WTC11 (cell line): ENCODE measurements at regions not wholly inside any gene's neighbourhood (a gene's known extent, or its start where the extent isn't known, plus 50 kb on each side); places are given as distances from the start of the nearest gene placed in this dataset.

Experiments used
- ATAC-seq: fragments of 200-7000 bp; cut with Tn5 transposase; 2 replicates; pipeline ENCODE4 v1.10.0; 2021; ENCODE audit warnings: mild to moderate bottlenecking, moderate library complexity
- CTCF ChIA-PET: fragments of 300-600 bp; sonication (Branson Sonifier 250); formaldehyde crosslinking; loops from one replicate; lab custom pipeline; 2021; ENCODE audit warnings: antibody characterized with exemption; lab: Charles Lee
- POLR2A ChIA-PET: fragments of 350-600 bp; sonication (Branson Sonifier 250); formaldehyde crosslinking; loops from one replicate; lab custom pipeline; 2021; ENCODE audit warnings: antibody characterized with exemption; lab: Charles Lee
- DNase-seq: peaks from one replicate; pipeline ENCODE4 v3.0.0; 2021; ENCODE audit warnings: low spot score
- H3K27ac Mint-ChIP-seq: 2 replicates; pipeline ENCODE4 v1.8.0; 2021; ENCODE audit warnings: mixed read lengths
- H3K27me3 Mint-ChIP-seq: 2 replicates; pipeline ENCODE4 v1.8.0; 2021; ENCODE audit warnings: low read depth, mild to moderate bottlenecking, moderate library complexity, mixed read lengths
- H3K36me3 Mint-ChIP-seq: 2 replicates; pipeline ENCODE4 v1.8.0; 2021; ENCODE audit warnings: mixed read lengths
- H3K4me1 Mint-ChIP-seq: 2 replicates; pipeline ENCODE4 v1.8.0; 2022; ENCODE audit warnings: mixed read lengths
- H3K4me3 Mint-ChIP-seq: 2 replicates; pipeline ENCODE4 v1.8.0; 2021; ENCODE audit warnings: mild to moderate bottlenecking, moderate library complexity, mixed read lengths
- H3K9me3 Mint-ChIP-seq: 2 replicates; pipeline ENCODE4 v1.8.0; 2021; ENCODE audit warnings: mixed read lengths
- CBFB ChIP-seq: sonication (generic); formaldehyde crosslinking; IDR thresholded peaks from 2 replicates; pipeline ENCODE4 v1.8.1; 2022; ENCODE audit warnings: mild to moderate bottlenecking, low read depth, missing genetic modification reagents
- CDX4 ChIP-seq: fragments of 250-450 bp; sonication (Bioruptor Pico); IDR thresholded peaks from 2 replicates; pipeline ENCODE4 v1.9.0; 2021; ENCODE audit warnings: moderate library complexity, mild to moderate bottlenecking, inconsistent platforms, borderline replicate concordance
- E2F5 ChIP-seq: sonication (generic); formaldehyde crosslinking; IDR thresholded peaks from 2 replicates; pipeline ENCODE4 v1.8.1; 2022; ENCODE audit warnings: mild to moderate bottlenecking, moderate library complexity, missing genetic modification reagents
- ELF4 ChIP-seq: sonication (generic); formaldehyde crosslinking; IDR thresholded peaks from 2 replicates; pipeline ENCODE4 v1.8.1; 2022; ENCODE audit warnings: low read depth, mild to moderate bottlenecking, moderate library complexity, missing genetic modification reagents
- EMX1 ChIP-seq: fragments of 250-450 bp; sonication (Bioruptor Pico); IDR thresholded peaks from 2 replicates; pipeline ENCODE4 v1.8.0; 2021; ENCODE audit warnings: mild to moderate bottlenecking
- FOXP1 ChIP-seq: sonication (generic); formaldehyde crosslinking; IDR thresholded peaks from 2 replicates; pipeline ENCODE4 v1.8.0; 2022; ENCODE audit warnings: missing genetic modification reagents, mild to moderate bottlenecking, moderate library complexity, borderline replicate concordance
- FOXP4 ChIP-seq: sonication (generic); formaldehyde crosslinking; IDR thresholded peaks from 2 replicates; pipeline ENCODE4 v1.8.0; 2022; ENCODE audit warnings: mild to moderate bottlenecking, missing genetic modification reagents
- GABPB1 ChIP-seq: sonication (generic); formaldehyde crosslinking; IDR thresholded peaks from 2 replicates; pipeline ENCODE4 v1.8.1; 2023; ENCODE audit warnings: mild to moderate bottlenecking, missing genetic modification reagents
- GRHL2 ChIP-seq: fragments of 250-450 bp; sonication (Bioruptor Pico); IDR thresholded peaks from 2 replicates; pipeline ENCODE4 v1.8.0; 2022; ENCODE audit warnings: mild to moderate bottlenecking, moderate library complexity; ENCODE audit not compliant: insufficient replicate concordance, severe bottlenecking
- GTF2I ChIP-seq: fragments of 250-450 bp; sonication (Bioruptor Pico); conservative IDR thresholded peaks from 2 replicates; pipeline ENCODE4 v1.4.0; 2021; ENCODE audit warnings: mild to moderate bottlenecking
- JUN ChIP-seq: sonication (generic); formaldehyde crosslinking; IDR thresholded peaks from 2 replicates; pipeline ENCODE4 v1.8.0; 2023; ENCODE audit warnings: mild to moderate bottlenecking, missing genetic modification reagents
- MLX ChIP-seq: sonication (generic); formaldehyde crosslinking; IDR thresholded peaks from 2 replicates; pipeline ENCODE4 v1.8.1; 2023; ENCODE audit warnings: mild to moderate bottlenecking, missing genetic modification reagents, moderate library complexity
- NFATC4 ChIP-seq: fragments of 250-450 bp; sonication (Bioruptor Pico); IDR thresholded peaks from 2 replicates; pipeline ENCODE4 v1.9.0; 2021; ENCODE audit warnings: mild to moderate bottlenecking
- OVOL2 ChIP-seq: fragments of 250-450 bp; sonication (Bioruptor Pico); IDR thresholded peaks from 2 replicates; pipeline ENCODE4 v1.9.0; 2021; ENCODE audit warnings: mild to moderate bottlenecking, borderline replicate concordance
- PREB ChIP-seq: sonication (generic); formaldehyde crosslinking; IDR thresholded peaks from 2 replicates; pipeline ENCODE4 v1.8.1; 2022; ENCODE audit warnings: mild to moderate bottlenecking, missing genetic modification reagents, moderate library complexity, borderline replicate concordance
- PRRX2 ChIP-seq: fragments of 250-450 bp; sonication (Bioruptor Pico); IDR thresholded peaks from 2 replicates; pipeline ENCODE4 v1.8.0; 2021; ENCODE audit warnings: mild to moderate bottlenecking
- RELA ChIP-seq: sonication (generic); formaldehyde crosslinking; IDR thresholded peaks from 2 replicates; pipeline ENCODE4 v1.8.1; 2022; ENCODE audit warnings: missing genetic modification reagents, mild to moderate bottlenecking, borderline replicate concordance
- SMAD4 ChIP-seq: sonication (generic); formaldehyde crosslinking; IDR thresholded peaks from 2 replicates; pipeline ENCODE4 v1.8.0; 2022; ENCODE audit warnings: mild to moderate bottlenecking, missing genetic modification reagents
- TEAD4 ChIP-seq: sonication (generic); formaldehyde crosslinking; IDR thresholded peaks from 2 replicates; pipeline ENCODE4 v1.8.0; 2022; ENCODE audit warnings: mild to moderate bottlenecking, missing genetic modification reagents
- USF2 ChIP-seq: sonication (generic); formaldehyde crosslinking; IDR thresholded peaks from 2 replicates; pipeline ENCODE4 v1.8.1; 2023; ENCODE audit warnings: mild to moderate bottlenecking, missing genetic modification reagents, moderate library complexity
- ZNF138 ChIP-seq: sonication (generic); formaldehyde crosslinking; conservative IDR thresholded peaks from 2 replicates; pipeline ENCODE4 v1.8.1; 2022; ENCODE audit warnings: mild to moderate bottlenecking, moderate library complexity, missing genetic modification reagents
- ZNF232 ChIP-seq: sonication (generic); formaldehyde crosslinking; IDR thresholded peaks from 2 replicates; pipeline ENCODE4 v1.8.0; 2022; ENCODE audit warnings: mild to moderate bottlenecking, missing genetic modification reagents
- ZNF396 ChIP-seq: fragments of 250-450 bp; sonication (Bioruptor Pico); IDR thresholded peaks from 2 replicates; pipeline ENCODE4 v1.8.0; 2021; ENCODE audit warnings: mild to moderate bottlenecking, moderate library complexity, borderline replicate concordance
- ZNF416 ChIP-seq: fragments of 250-450 bp; sonication (Bioruptor Pico); IDR thresholded peaks from 2 replicates; pipeline ENCODE4 v1.9.0; 2021; ENCODE audit warnings: mild to moderate bottlenecking, inconsistent platforms
- ZNF671 ChIP-seq: fragments of 250-450 bp; sonication (Bioruptor Pico); IDR thresholded peaks from 2 replicates; pipeline ENCODE4 v1.8.0; 2021; ENCODE audit warnings: mild to moderate bottlenecking
- ZSCAN18 ChIP-seq: fragments of 250-450 bp; sonication (Bioruptor Pico); IDR thresholded peaks from 2 replicates; pipeline ENCODE4 v2.1.2; 2022; ENCODE audit warnings: mild to moderate bottlenecking, moderate library complexity

GRCh38 chr4:130608121-130608520 is 1512.2 kb downstream of the C4orf33 start:
- no peaks in the 10 kb centered on the region for H3K27me3 Mint-ChIP-seq
- POLR2A ChIA-PET = no interaction called here
- no peaks in the 10 kb centered on the region for H3K36me3 Mint-ChIP-seq
- H3K27ac Mint-ChIP-seq = no peak overlapping the region
- DNase-seq = no peak
- no peaks in the 10 kb centered on the region for H3K4me1 Mint-ChIP-seq
- CTCF ChIA-PET = no interaction called here
- no peak overlapping the region for H3K4me3 Mint-ChIP-seq
- no peaks in the 10 kb centered on the region for H3K9me3 Mint-ChIP-seq
- TF ChIP-seq ZNF138 (CRISPR knock-in tag) (no peak), NFATC4 (no peak), GABPB1 (CRISPR knock-in tag) (no peak), MLX (CRISPR knock-in tag) (no peak), FOXP1 (CRISPR knock-in tag) (no peak), CDX4 (no peak), RELA (CRISPR knock-in tag) (no peak), ELF4 (CRISPR knock-in tag) (no peak), ZNF396 (CRISPR knock-in tag) (no peak), E2F5 (CRISPR knock-in tag) (no peak), ZSCAN18 (CRISPR knock-in tag) (no peak), OVOL2 (CRISPR knock-in tag) (no peak), GRHL2 (CRISPR knock-in tag) (no peak), CBFB (CRISPR knock-in tag) (no peak), ZNF671 (no peak), PRRX2 (no peak), SMAD4 (CRISPR knock-in tag) (no peak), FOXP4 (no peak), JUN (no peak)
- peak; percentile 22; the same call in 1 of the 2 replicates for ATAC-seq

GRCh38 chr4:130628531-130628930 is 1532.6 kb downstream of the C4orf33 start:
- CTCF ChIA-PET = no interaction called here
- TF ChIP-seq PREB (CRISPR knock-in tag) (no peak), TEAD4 (CRISPR knock-in tag) (no peak), USF2 (CRISPR knock-in tag) (no peak), EMX1 (CRISPR knock-in tag) (no peak), ZNF232 (no peak), SMAD4 (CRISPR knock-in tag) (no peak), CBFB (CRISPR knock-in tag) (no peak), RELA (CRISPR knock-in tag) (no peak), GTF2I (CRISPR knock-in tag) (no peak), ZNF416 (CRISPR knock-in tag) (no peak)
- TF ChIP-seq, all 79 proteins: peak for 0
- POLR2A ChIA-PET = no interaction called here
- no peaks in the 10 kb centered on the region for H3K27me3 Mint-ChIP-seq
- ATAC-seq (no peak), DNase-seq (no peak)
- no peaks in the 10 kb centered on the region; the same call in 1 of the 2 replicates for H3K36me3 Mint-ChIP-seq
- H3K27ac Mint-ChIP-seq = no peak overlapping the region
- no peaks in the 10 kb centered on the region for H3K4me1 Mint-ChIP-seq
- H3K9me3 Mint-ChIP-seq = peaks cover 6% of the 10 kb centered on the region
- no peak overlapping the region for H3K4me3 Mint-ChIP-seq
